IMR-90 (cell line): ENCODE measurements at regions not wholly inside any gene's neighbourhood (a gene's known extent, or its start where the extent isn't known, plus 50 kb on each side); places are given as distances from the start of the nearest gene placed in this dataset.

Source experiments
- ATAC-seq: fragments of 200-7000 bp; cut with Tn5 transposase; 2 replicates; pipeline ENCODE4 v1.9.1; 2020; ENCODE audit warnings: low read depth, mild to moderate bottlenecking, moderate library complexity
- BruUV-seq: library from RNA; stranded (reverse); fragments of 400-500 nt; replicated peaks from 2 replicates; lab custom pipeline; 2021; lab: Mats Ljungman, UMichigan
- CTCF ChIA-PET: fragments of 300-600 bp; formaldehyde crosslinking; extraction: SDS; loops from one replicate; lab custom pipeline; 2021; ENCODE audit warnings: antibody characterized with exemption; lab: Yijun Ruan, JAX
- POLR2A ChIA-PET: fragments of 300-600 bp; sonication (Branson Sonifier 250); formaldehyde crosslinking; loops from one replicate; lab custom pipeline; 2022; ENCODE audit warnings: antibody characterized with exemption; ENCODE audit not compliant: unreplicated experiment; lab: Charles Lee
- DNase-seq: peaks from one replicate; pipeline ENCODE4 v3.0.0; 2013
- H2AFZ ChIP-seq: replicated peaks from 2 replicates; pipeline ENCODE3; 2013; ENCODE audit warnings: low read length, mild to moderate bottlenecking; ENCODE audit not compliant: poor library complexity
- H2AK5ac ChIP-seq: 2 replicates; pipeline ENCODE4 v1.6.1; 2013; ENCODE audit warnings: low read depth, low read length, inconsistent platforms
- H2AK9ac ChIP-seq: replicated peaks from 2 replicates; pipeline ENCODE3; 2013; ENCODE audit warnings: mild to moderate bottlenecking, low read depth, low read length, moderate library complexity; ENCODE audit not compliant: poor library complexity
- H2BK120ac ChIP-seq: 2 replicates; pipeline ENCODE4 v1.6.1; 2013; ENCODE audit warnings: low read depth, low read length, inconsistent platforms
- H2BK15ac ChIP-seq: 3 replicates; pipeline ENCODE4 v1.6.1; 2013; ENCODE audit warnings: low read depth, low read length, inconsistent platforms
- H2BK20ac ChIP-seq: 2 replicates; pipeline ENCODE4 v1.6.1; 2013; ENCODE audit warnings: low read depth, mild to moderate bottlenecking, inconsistent platforms, low read length, moderate library complexity
- H2BK5ac ChIP-seq: 2 replicates; pipeline ENCODE4 v1.6.1; 2013; ENCODE audit warnings: mild to moderate bottlenecking, low read depth, low read length, inconsistent platforms; ENCODE audit not compliant: poor library complexity, severe bottlenecking
- H3K14ac ChIP-seq: replicated peaks from 2 replicates; pipeline ENCODE4 v1.6.1; 2013; ENCODE audit warnings: low read depth, low read length, inconsistent platforms
- H3K18ac ChIP-seq: 2 replicates; pipeline ENCODE4 v1.6.1; 2013; ENCODE audit warnings: low read depth, low read length, control low read depth
- H3K23ac ChIP-seq: 2 replicates; pipeline ENCODE4 v1.6.1; 2013; ENCODE audit warnings: low read depth, low read length, inconsistent platforms
- H3K27ac ChIP-seq: 2 replicates; pipeline ENCODE4 v1.5.1; 2013; ENCODE audit warnings: mild to moderate bottlenecking, control low read depth, low read length; ENCODE audit not compliant: insufficient read depth
- H3K27me3 ChIP-seq: 2 replicates; pipeline ENCODE4 v1.6.1; 2013; ENCODE audit warnings: low read length; ENCODE audit not compliant: control insufficient read depth, insufficient read depth
- H3K36me3 ChIP-seq: 2 replicates; pipeline ENCODE4 v1.6.1; 2013; ENCODE audit warnings: low read length, mixed read lengths; ENCODE audit not compliant: control insufficient read depth, insufficient read depth
- H3K4ac ChIP-seq: 2 replicates; pipeline ENCODE4 v1.6.1; 2013; ENCODE audit warnings: low read depth, low read length, inconsistent platforms
- H3K4me1 ChIP-seq: 2 replicates; pipeline ENCODE4 v1.6.1; 2013; ENCODE audit warnings: low read length, mixed read lengths; ENCODE audit not compliant: control insufficient read depth, insufficient read depth
- H3K4me2 ChIP-seq: 2 replicates; pipeline ENCODE4 v1.6.1; 2013; ENCODE audit warnings: low read depth, mild to moderate bottlenecking, control low read depth, low read length, moderate library complexity
- H3K4me3 ChIP-seq: 2 replicates; pipeline ENCODE4 v1.5.1; 2013; ENCODE audit warnings: low read depth, mild to moderate bottlenecking, control low read depth, low read length, moderate library complexity; ENCODE audit not compliant: insufficient read depth
- H3K56ac ChIP-seq: 2 replicates; pipeline ENCODE4 v1.6.1; 2013; ENCODE audit warnings: low read length, inconsistent platforms; ENCODE audit not compliant: insufficient read depth; ENCODE audit errors: extremely low read depth
- H3K79me1 ChIP-seq, 2 experiments: 2 replicates each; pipeline ENCODE4 v1.6.1; 2013; ENCODE audit warnings: low read length in 2 of 2, inconsistent platforms in 1 of 2, low read depth in 1 of 2
- H3K9ac ChIP-seq: 2 replicates; pipeline ENCODE4 v1.6.1; 2013; ENCODE audit warnings: low read depth, low read length, control low read depth
- H3K9me1 ChIP-seq: 2 replicates; pipeline ENCODE4 v1.6.1; 2013; ENCODE audit warnings: low read length, inconsistent platforms; ENCODE audit not compliant: insufficient read depth
- H3K9me3 ChIP-seq: 2 replicates; pipeline ENCODE4 v1.6.1; 2013; ENCODE audit warnings: low read length; ENCODE audit not compliant: control insufficient read depth, insufficient read depth
- H4K20me1 ChIP-seq: 2 replicates; pipeline ENCODE4 v1.6.1; 2013; ENCODE audit warnings: low read length, inconsistent platforms; ENCODE audit not compliant: insufficient read depth
- H4K5ac ChIP-seq: 2 replicates; pipeline ENCODE4 v1.6.1; 2013; ENCODE audit warnings: mild to moderate bottlenecking, low read depth, low read length, control low read depth
- H4K8ac ChIP-seq, 2 experiments: 2 replicates each; pipeline ENCODE4 v1.6.1; 2013; ENCODE audit warnings: low read depth in 2 of 2, low read length in 2 of 2, control low read depth in 1 of 2, inconsistent platforms in 1 of 2
- H4K91ac ChIP-seq: 2 replicates; pipeline ENCODE4 v1.6.1; 2013; ENCODE audit warnings: low read depth, low read length, inconsistent platforms; ENCODE audit not compliant: insufficient read depth
- BHLHE40 ChIP-seq: fragments of 150-350 bp; IDR thresholded peaks from 2 replicates; pipeline ENCODE4 v1.6.1; 2016; ENCODE audit warnings: mild to moderate bottlenecking, low read depth, low read length
- CHD1 ChIP-seq: IDR thresholded peaks from 2 replicates; pipeline ENCODE4 v1.6.1; 2012; ENCODE audit warnings: low read depth, low read length, improper control_type of control experiment
- FOS ChIP-seq: fragments of 150-350 bp; IDR thresholded peaks from 2 replicates; pipeline ENCODE4 v1.6.1; 2016; ENCODE audit warnings: low read depth, low read length
- MAFK ChIP-seq: IDR thresholded peaks from 2 replicates; pipeline ENCODE4 v1.6.1; 2012; ENCODE audit warnings: low read depth, low read length, improper control_type of control experiment
- MAZ ChIP-seq: IDR thresholded peaks from 2 replicates; pipeline ENCODE4 v1.6.1; 2012; ENCODE audit warnings: low read depth, mild to moderate bottlenecking, low read length, improper control_type of control experiment, moderate library complexity, borderline replicate concordance
- MXI1 ChIP-seq: IDR thresholded peaks from 2 replicates; pipeline ENCODE4 v1.6.1; 2012; ENCODE audit warnings: low read depth, mild to moderate bottlenecking, low read length, moderate library complexity, borderline replicate concordance
- NFE2L2 ChIP-seq: fragments of 150-350 bp; IDR thresholded peaks from 2 replicates; pipeline ENCODE4 v1.6.1; 2016; ENCODE audit warnings: low read depth, mild to moderate bottlenecking, low read length
- RAD21 ChIP-seq: IDR thresholded peaks from 2 replicates; pipeline ENCODE4 v1.6.1; 2012; ENCODE audit warnings: low read length, improper control_type of control experiment
- RFX5 ChIP-seq: IDR thresholded peaks from 2 replicates; pipeline ENCODE4 v1.8.0; 2012; ENCODE audit warnings: low read depth, mild to moderate bottlenecking, low read length, moderate library complexity
- SMC3 ChIP-seq: fragments of 150-350 bp; IDR thresholded peaks from 2 replicates; pipeline ENCODE4 v1.6.1; 2016; ENCODE audit warnings: low read depth, mild to moderate bottlenecking, antibody characterized with exemption, low read length, moderate library complexity
- WGBS, 2 experiments: methylation state at CpG; one replicate each; pipeline versions ENCODE4 v1.1.5 to v1.1.7; 2013; ENCODE audit warnings: missing lambda C conversion rate in 2 of 2; ENCODE audit not compliant: insufficient read length in 1 of 2; ENCODE audit errors: extremely low coverage in 2 of 2; 5-methylcytosine and 5-hydroxymethylcytosine counted together
- dilution Hi-C: fragments of 300-500 bp; cut with HindIII; formaldehyde crosslinking; loops from one replicate; pipeline ENCODE4 v1.14.3; 2018; ENCODE audit warnings: low sequenced_read_pairs; ENCODE audit not compliant: unreplicated experiment
- in situ Hi-C: fragments of 300-500 bp; cut with MboI; formaldehyde crosslinking; loops from 3 replicates; pipeline ENCODE4 v1.14.3; 2019; ENCODE audit warnings: low sequenced_read_pairs, inconsistent platforms, mixed read lengths
- intact Hi-C: fragments of 100-400 bp; cut with micrococcal nuclease; formaldehyde crosslinking; loops from 2 replicates; pipeline ENCODE4 v1.10.0; 2022
- TF ChIP-seq, protein P1 (sequence below): fragments of 150-350 bp; IDR thresholded peaks from 2 replicates; pipeline ENCODE4 v1.6.1; 2016; ENCODE audit warnings: low read depth, mild to moderate bottlenecking, low read length, moderate library complexity, borderline replicate concordance
- TF ChIP-seq, protein P2 (sequence below): conservative IDR thresholded peaks from 2 replicates; pipeline ENCODE4 v1.5.1; 2012; ENCODE audit warnings: mild to moderate bottlenecking, low read depth, low read length, improper control_type of control experiment
- TF ChIP-seq, protein P3 (sequence below): fragments of 150-350 bp; IDR thresholded peaks from 2 replicates; pipeline ENCODE4 v1.6.1; 2017; ENCODE audit warnings: mild to moderate bottlenecking, antibody characterized with exemption, low read length, low read depth

DNA sequence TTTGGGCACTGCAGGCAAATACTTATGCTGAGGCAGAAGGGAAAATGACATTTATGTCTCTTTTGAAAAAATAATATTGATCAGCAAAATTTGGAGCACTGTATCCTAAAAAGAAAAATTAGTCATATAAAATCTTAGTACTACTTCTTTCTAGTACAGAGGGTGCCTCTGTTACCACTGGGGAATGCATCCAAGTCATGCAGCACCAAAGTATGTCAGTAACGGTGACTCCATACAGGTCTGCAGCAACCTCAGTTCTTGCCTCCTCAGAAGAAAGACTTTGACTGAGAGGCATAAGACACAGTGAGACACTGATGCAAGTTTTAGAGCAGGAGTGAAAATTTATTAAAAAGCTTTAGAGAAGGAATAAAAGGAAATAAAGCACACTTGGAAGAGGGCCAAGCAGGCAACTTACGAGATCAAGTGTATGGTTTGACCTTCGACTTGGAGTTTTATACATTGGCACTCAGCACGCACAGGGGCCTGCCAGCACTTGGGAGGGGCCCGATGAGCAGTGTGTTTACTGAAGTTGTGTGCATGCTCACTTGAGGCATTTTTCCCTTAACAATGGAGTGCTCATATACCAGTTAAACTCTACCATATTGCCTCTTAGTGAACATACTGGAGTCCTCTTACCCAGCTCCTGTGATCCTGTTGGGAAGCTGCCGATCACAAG, 1244.8 kb downstream of the EPHA7 start:
- Histone ChIP-seq H2BK120ac (no peak overlapping the region), H4K8ac (no peak overlapping the region), H3K4ac (no peak overlapping the region), H3K4me2 (no peak overlapping the region), H3K36me3 (no peaks in the 10 kb centered on the region), H3K27me3 (no peaks in the 10 kb centered on the region), H2BK5ac (no peak overlapping the region), H3K27ac (no peak overlapping the region), H4K5ac (no peak overlapping the region), H3K56ac (no peak overlapping the region), H3K14ac (no peak overlapping the region), H3K4me1 (no peaks in the 10 kb centered on the region), H2AK5ac (no peak overlapping the region), H3K18ac (no peak overlapping the region), H2BK15ac (no peak overlapping the region), H2BK20ac (no peak overlapping the region), H3K4me3 (no peak overlapping the region), H3K9me1 (no peaks in the 10 kb centered on the region), H2AK9ac (no peak overlapping the region), H3K79me1 (no peaks in the 10 kb centered on the region), H4K20me1 (no peaks in the 10 kb centered on the region), H3K23ac (no peak overlapping the region), H3K9ac (no peak overlapping the region), H4K91ac (no peak overlapping the region), H2AFZ (no peak overlapping the region), H3K9me3 (no peaks in the 10 kb centered on the region)
- no TSS peak for BruUV-seq
- ChIA-PET POLR2A (no interaction called here), CTCF (no interaction called here)
- TF ChIP-seq MAFK (no peak), NFE2L2 (no peak), SMC3 (no peak), RFX5 (no peak), MXI1 (no peak), MAZ (no peak), BHLHE40 (no peak), CHD1 (no peak), FOS (no peak), RAD21 (no peak)
- TF ChIP-seq, protein P1, sequence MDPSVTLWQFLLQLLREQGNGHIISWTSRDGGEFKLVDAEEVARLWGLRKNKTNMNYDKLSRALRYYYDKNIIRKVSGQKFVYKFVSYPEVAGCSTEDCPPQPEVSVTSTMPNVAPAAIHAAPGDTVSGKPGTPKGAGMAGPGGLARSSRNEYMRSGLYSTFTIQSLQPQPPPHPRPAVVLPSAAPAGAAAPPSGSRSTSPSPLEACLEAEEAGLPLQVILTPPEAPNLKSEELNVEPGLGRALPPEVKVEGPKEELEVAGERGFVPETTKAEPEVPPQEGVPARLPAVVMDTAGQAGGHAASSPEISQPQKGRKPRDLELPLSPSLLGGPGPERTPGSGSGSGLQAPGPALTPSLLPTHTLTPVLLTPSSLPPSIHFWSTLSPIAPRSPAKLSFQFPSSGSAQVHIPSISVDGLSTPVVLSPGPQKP: no peak
- TF ChIP-seq, protein P2, sequence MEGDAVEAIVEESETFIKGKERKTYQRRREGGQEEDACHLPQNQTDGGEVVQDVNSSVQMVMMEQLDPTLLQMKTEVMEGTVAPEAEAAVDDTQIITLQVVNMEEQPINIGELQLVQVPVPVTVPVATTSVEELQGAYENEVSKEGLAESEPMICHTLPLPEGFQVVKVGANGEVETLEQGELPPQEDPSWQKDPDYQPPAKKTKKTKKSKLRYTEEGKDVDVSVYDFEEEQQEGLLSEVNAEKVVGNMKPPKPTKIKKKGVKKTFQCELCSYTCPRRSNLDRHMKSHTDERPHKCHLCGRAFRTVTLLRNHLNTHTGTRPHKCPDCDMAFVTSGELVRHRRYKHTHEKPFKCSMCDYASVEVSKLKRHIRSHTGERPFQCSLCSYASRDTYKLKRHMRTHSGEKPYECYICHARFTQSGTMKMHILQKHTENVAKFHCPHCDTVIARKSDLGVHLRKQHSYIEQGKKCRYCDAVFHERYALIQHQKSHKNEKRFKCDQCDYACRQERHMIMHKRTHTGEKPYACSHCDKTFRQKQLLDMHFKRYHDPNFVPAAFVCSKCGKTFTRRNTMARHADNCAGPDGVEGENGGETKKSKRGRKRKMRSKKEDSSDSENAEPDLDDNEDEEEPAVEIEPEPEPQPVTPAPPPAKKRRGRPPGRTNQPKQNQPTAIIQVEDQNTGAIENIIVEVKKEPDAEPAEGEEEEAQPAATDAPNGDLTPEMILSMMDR: no peak
- TF ChIP-seq, protein P3, sequence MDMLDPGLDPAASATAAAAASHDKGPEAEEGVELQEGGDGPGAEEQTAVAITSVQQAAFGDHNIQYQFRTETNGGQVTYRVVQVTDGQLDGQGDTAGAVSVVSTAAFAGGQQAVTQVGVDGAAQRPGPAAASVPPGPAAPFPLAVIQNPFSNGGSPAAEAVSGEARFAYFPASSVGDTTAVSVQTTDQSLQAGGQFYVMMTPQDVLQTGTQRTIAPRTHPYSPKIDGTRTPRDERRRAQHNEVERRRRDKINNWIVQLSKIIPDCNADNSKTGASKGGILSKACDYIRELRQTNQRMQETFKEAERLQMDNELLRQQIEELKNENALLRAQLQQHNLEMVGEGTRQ: no peak
- in situ Hi-C loops (no loop called here), dilution Hi-C loops (no loop called here), intact Hi-C loops (no loop called here)
- WGBS, 2 experiments: 44% methylated on average over 2 of the region's 6 CpGs; no CpG with 5 or more reads in 1 of the 2 experiments
- ATAC-seq (no peak), DNase-seq (no peak)
